ENCODE measurements at regions not wholly inside any gene's neighbourhood (a gene's known extent, or its start where the extent isn't known, plus 50 kb on each side); places are given as distances from the start of the nearest gene placed in this dataset.

DNA sequence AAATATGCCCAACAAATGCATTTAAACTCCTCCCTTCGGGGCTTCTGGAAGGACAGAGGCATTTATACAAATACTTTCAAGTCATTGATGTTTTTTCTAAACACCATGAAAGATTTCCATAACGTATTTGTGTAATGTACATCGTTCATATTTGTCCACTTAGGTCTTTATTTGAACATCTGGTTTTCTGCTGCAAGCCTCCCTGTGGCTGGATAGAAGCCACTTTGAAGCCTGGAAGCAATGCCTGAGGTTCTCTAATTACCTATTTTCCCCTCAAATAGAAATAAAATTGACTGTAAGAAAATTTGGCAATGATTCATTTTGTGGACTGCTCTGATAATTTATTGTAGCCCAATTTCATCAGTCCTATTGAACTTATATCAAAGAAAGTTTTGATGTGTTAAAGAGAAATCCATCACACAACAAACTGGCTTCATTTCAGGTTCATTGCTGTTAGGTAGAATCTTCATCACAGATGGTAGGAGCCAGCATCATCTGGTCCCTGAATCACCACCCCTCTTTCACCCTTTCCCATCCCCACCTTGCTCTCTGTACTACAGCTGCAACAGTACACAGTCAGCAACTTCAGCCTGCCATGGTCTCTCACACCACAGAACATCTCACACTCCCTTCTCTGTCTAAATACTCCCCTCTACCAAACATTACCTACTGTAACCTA lies 186.0 kb upstream of the MGMT start:
- H3K4ac ChIP-seq (ENCODE audit: low read length), result no peak overlapping the region
- H4K8ac ChIP-seq (ENCODE audit: low read depth, low read length), result no peak overlapping the region
- no peak for DNase-seq (ENCODE audit: low spot score)
- no peak overlapping the region for H2AFZ ChIP-seq (ENCODE audit: low read length)
- no peak overlapping the region for H3K4me3 ChIP-seq (ENCODE audit: low read length in 2 of 2)
- H3K14ac ChIP-seq (ENCODE audit: low read length), result no peak overlapping the region
- H3K4me1 ChIP-seq (ENCODE audit: control insufficient read depth in 2 of 2, insufficient read depth in 1 of 2, low read depth in 1 of 2, low read length in 2 of 2), result no peaks in the 10 kb centered on the region
- H3K9ac ChIP-seq (ENCODE audit: low read depth, low read length, poor library complexity), result no peak overlapping the region
- H3K79me1 ChIP-seq (ENCODE audit: low read depth, low read length), result no peaks in the 10 kb centered on the region
- no peak overlapping the region for H3K4me2 ChIP-seq (ENCODE audit: insufficient read depth, low read length, poor library complexity, severe bottlenecking)
- H3K27me3 ChIP-seq (ENCODE audit: control insufficient read depth in 3 of 3, insufficient read depth in 3 of 3, low read depth in 1 of 3, low read length in 3 of 3), result no peaks in the 10 kb centered on the region
- H3K23ac ChIP-seq (ENCODE audit: low read depth, low read length, poor library complexity), result no peak overlapping the region
- H2BK12ac ChIP-seq (ENCODE audit: low read length), result no peak overlapping the region
- no peak overlapping the region for H2BK15ac ChIP-seq (ENCODE audit: low read length)
- H2BK120ac ChIP-seq (ENCODE audit: low read depth, low read length), result no peak overlapping the region
- no peak overlapping the region for H3K27ac ChIP-seq (replicated peaks; ENCODE audit: low read length)
- H3K18ac ChIP-seq (ENCODE audit: low read length), result no peak overlapping the region
- H2AK5ac ChIP-seq (ENCODE audit: low read depth, low read length), result no peak overlapping the region
- WGBS, 2 donors (ENCODE audit: extremely low coverage in 2 of 2, insufficient read length in 2 of 2, insufficient replicate concordance in 1 of 2), result no CpG with 5 or more reads among the region's 3 CpGs
- no peaks in the 10 kb centered on the region for H3K36me3 ChIP-seq (replicated peaks in 1 of 2; ENCODE audit: control insufficient read depth in 2 of 2, insufficient read depth in 2 of 2, low read length in 2 of 2)
- H4K91ac ChIP-seq (ENCODE audit: low read depth, low read length, poor library complexity), result no peak overlapping the region
- H3K9me3 ChIP-seq (replicated peaks in 1 of 2; ENCODE audit: control insufficient read depth in 2 of 2, insufficient read depth in 1 of 2, low read depth in 1 of 2, low read length in 2 of 2), result peaks cover 0 to 2% of the 10 kb centered on the region in 2 donors
- no peak overlapping the region for H2BK5ac ChIP-seq (ENCODE audit: low read length)

DNA sequence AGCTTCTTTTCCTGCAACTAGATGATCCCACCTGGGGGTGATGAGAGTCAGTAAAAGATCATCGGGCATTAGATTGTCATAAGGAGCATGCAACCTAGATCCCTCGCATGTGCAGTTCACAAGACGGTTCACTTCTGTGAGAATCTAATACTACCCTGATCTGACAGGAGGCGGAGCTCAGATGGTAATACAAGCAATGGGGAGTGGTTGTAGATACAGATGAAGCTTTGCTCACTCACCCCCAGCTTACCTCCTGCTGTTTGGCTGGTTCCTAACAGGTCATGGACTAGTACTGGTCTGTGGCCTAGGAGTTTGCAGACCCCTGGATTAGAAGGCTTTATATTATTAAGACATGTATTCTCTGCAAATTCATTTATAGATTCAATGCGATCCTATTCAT lies 181.6 kb upstream of the MGMT start:
- Histone ChIP-seq H3K9ac (ENCODE audit: low read depth, low read length, poor library complexity) (no peak overlapping the region), H3K27me3 (ENCODE audit: control insufficient read depth in 3 of 3, insufficient read depth in 3 of 3, low read depth in 1 of 3, low read length in 3 of 3) (no peaks in the 10 kb centered on the region), H3K23ac (ENCODE audit: low read depth, low read length, poor library complexity) (no peak overlapping the region), H3K18ac (ENCODE audit: low read length) (no peak overlapping the region), H2BK120ac (ENCODE audit: low read depth, low read length) (no peak overlapping the region), H3K4me1 (ENCODE audit: control insufficient read depth in 2 of 2, insufficient read depth in 1 of 2, low read depth in 1 of 2, low read length in 2 of 2) (peaks cover 0 to 3% of the 10 kb centered on the region in 2 donors), H3K79me1 (ENCODE audit: low read depth, low read length) (peaks cover 2% of the 10 kb centered on the region), H3K14ac (ENCODE audit: low read length) (no peak overlapping the region), H3K36me3 (replicated peaks in 1 of 2; ENCODE audit: control insufficient read depth in 2 of 2, insufficient read depth in 2 of 2, low read length in 2 of 2) (no peaks in the 10 kb centered on the region), H2AK5ac (ENCODE audit: low read depth, low read length) (no peak overlapping the region), H4K8ac (ENCODE audit: low read depth, low read length) (no peak overlapping the region), H3K27ac (replicated peaks; ENCODE audit: low read length) (no peak overlapping the region), H3K9me3 (replicated peaks in 1 of 2; ENCODE audit: control insufficient read depth in 2 of 2, insufficient read depth in 1 of 2, low read depth in 1 of 2, low read length in 2 of 2) (peaks cover 0 to 2% of the 10 kb centered on the region in 2 donors), H3K4ac (ENCODE audit: low read length) (no peak overlapping the region), H4K91ac (ENCODE audit: low read depth, low read length, poor library complexity) (no peak overlapping the region), H2BK15ac (ENCODE audit: low read length) (no peak overlapping the region), H3K4me3 (ENCODE audit: low read length in 2 of 2) (no peak overlapping the region), H2AFZ (ENCODE audit: low read length) (no peak overlapping the region), H2BK12ac (ENCODE audit: low read length) (no peak overlapping the region), H3K4me2 (ENCODE audit: insufficient read depth, low read length, poor library complexity, severe bottlenecking) (no peak overlapping the region), H2BK5ac (ENCODE audit: low read length) (no peak overlapping the region)
- WGBS, 2 donors (ENCODE audit: extremely low coverage in 2 of 2, insufficient read length in 2 of 2, insufficient replicate concordance in 1 of 2), result no CpG with 5 or more reads among the region's 5 CpGs
- no peak for DNase-seq (ENCODE audit: low spot score)

DNA sequence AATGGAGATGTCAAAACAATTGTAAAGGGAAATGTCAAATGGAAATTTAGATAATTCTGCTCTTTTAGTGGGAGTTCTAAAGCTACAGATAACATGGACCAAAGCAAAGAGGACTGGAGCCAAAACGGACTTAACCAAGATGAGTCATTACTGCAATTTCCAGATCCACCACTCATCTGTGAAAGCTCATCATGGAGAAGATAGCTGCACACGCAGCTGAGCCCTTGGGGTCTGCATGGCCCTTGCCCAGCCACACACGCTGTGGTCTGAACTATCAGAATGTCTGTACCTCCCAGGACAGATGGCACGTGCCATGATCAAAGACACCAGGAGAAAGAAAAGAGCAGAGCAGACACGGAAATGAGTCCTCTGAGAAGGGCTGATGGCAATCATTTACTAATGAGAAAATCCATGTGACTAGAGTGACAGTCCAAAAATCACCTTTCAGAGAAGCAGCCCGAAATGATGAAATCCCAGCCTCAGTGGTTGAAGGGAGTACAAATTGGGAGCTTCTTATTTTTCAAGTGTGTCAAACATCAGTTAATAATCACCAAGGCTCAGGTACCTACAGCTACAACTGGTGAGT lies 177.9 kb upstream of the MGMT start:
- H3K9me3 ChIP-seq (replicated peaks in 1 of 2; ENCODE audit: control insufficient read depth in 2 of 2, insufficient read depth in 1 of 2, low read depth in 1 of 2, low read length in 2 of 2), result peaks cover 0 to 2% of the 10 kb centered on the region in 2 donors
- H2BK5ac ChIP-seq (ENCODE audit: low read length), result no peak overlapping the region
- no peak overlapping the region for H3K4ac ChIP-seq (ENCODE audit: low read length)
- H3K23ac ChIP-seq (ENCODE audit: low read depth, low read length, poor library complexity), result no peak overlapping the region
- H3K27me3 ChIP-seq (ENCODE audit: control insufficient read depth in 3 of 3, insufficient read depth in 3 of 3, low read depth in 1 of 3, low read length in 3 of 3), result no peaks in the 10 kb centered on the region
- H2BK15ac ChIP-seq (ENCODE audit: low read length), result no peak overlapping the region
- no peak overlapping the region for H4K8ac ChIP-seq (ENCODE audit: low read depth, low read length)
- H2BK12ac ChIP-seq (ENCODE audit: low read length), result no peak overlapping the region
- no peak overlapping the region for H3K27ac ChIP-seq (replicated peaks; ENCODE audit: low read length)
- no peak overlapping the region for H3K14ac ChIP-seq (ENCODE audit: low read length)
- H3K4me2 ChIP-seq (ENCODE audit: insufficient read depth, low read length, poor library complexity, severe bottlenecking), result no peak overlapping the region
- no peak overlapping the region for H3K9ac ChIP-seq (ENCODE audit: low read depth, low read length, poor library complexity)
- no peak overlapping the region for H2AFZ ChIP-seq (ENCODE audit: low read length)
- no peak overlapping the region for H3K4me3 ChIP-seq (ENCODE audit: low read length in 2 of 2)
- H3K4me1 ChIP-seq (ENCODE audit: control insufficient read depth in 2 of 2, insufficient read depth in 1 of 2, low read depth in 1 of 2, low read length in 2 of 2), result peaks cover 0 to 3% of the 10 kb centered on the region in 2 donors
- H3K18ac ChIP-seq (ENCODE audit: low read length), result no peak overlapping the region
- H2AK5ac ChIP-seq (ENCODE audit: low read depth, low read length), result no peak overlapping the region
- WGBS, 2 donors (ENCODE audit: extremely low coverage in 2 of 2, insufficient read length in 2 of 2, insufficient replicate concordance in 1 of 2), result no CpG with 5 or more reads among the region's 6 CpGs
- H2BK120ac ChIP-seq (ENCODE audit: low read depth, low read length), result no peak overlapping the region
- no peaks in the 10 kb centered on the region for H3K36me3 ChIP-seq (replicated peaks in 1 of 2; ENCODE audit: control insufficient read depth in 2 of 2, insufficient read depth in 2 of 2, low read length in 2 of 2)
- H3K79me1 ChIP-seq (ENCODE audit: low read depth, low read length), result peaks cover 2% of the 10 kb centered on the region
- H4K91ac ChIP-seq (ENCODE audit: low read depth, low read length, poor library complexity), result no peak overlapping the region
- DNase-seq (ENCODE audit: low spot score), result no peak

DNA sequence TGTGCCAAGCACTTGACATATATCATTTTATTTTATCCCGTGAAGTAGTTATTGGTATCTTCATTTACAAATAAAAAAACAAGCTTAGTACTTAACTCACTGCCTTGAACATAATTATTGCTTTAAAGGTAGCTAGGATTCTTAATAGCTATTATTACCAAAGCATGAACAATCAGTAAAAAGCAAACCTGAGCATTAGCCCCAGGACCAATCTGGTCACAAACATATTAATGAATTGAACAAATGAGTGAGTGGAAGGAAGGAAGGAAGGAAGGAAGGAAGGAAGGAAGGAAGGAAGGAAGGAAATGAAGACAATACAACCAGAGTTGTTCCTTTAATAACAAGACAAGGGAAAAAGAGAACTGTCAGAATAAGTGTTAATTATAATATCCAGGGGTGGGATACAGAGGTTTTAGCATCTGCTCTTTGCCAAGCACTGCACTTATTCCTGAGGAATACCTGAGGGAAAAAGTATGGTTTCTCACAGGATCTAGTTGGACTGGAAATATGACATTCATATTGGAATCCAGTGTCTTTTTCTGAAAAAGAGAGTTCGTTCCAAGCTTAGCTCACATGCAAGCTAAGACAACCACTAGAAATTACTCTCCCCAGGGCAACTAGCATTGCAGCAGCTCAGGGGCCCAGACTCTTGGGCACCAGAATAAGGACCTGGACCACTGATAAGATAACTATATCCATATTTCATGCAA lies 172.9 kb upstream of the MGMT start:
- no peak for DNase-seq (ENCODE audit: low spot score)
- H2AFZ ChIP-seq (ENCODE audit: low read length), result no peak overlapping the region
- no peak overlapping the region for H3K18ac ChIP-seq (ENCODE audit: low read length)
- peaks cover 0 to 2% of the 10 kb centered on the region in 2 donors for H3K4me1 ChIP-seq (ENCODE audit: control insufficient read depth in 2 of 2, insufficient read depth in 1 of 2, low read depth in 1 of 2, low read length in 2 of 2)
- no peak overlapping the region for H3K4me2 ChIP-seq (ENCODE audit: insufficient read depth, low read length, poor library complexity, severe bottlenecking)
- no peak overlapping the region for H4K8ac ChIP-seq (ENCODE audit: low read depth, low read length)
- no peak overlapping the region for H3K14ac ChIP-seq (ENCODE audit: low read length)
- H2BK5ac ChIP-seq (ENCODE audit: low read length), result no peak overlapping the region
- no peak overlapping the region for H4K91ac ChIP-seq (ENCODE audit: low read depth, low read length, poor library complexity)
- no CpG with 5 or more reads among the region's 2 CpGs for WGBS, 2 donors (ENCODE audit: extremely low coverage in 2 of 2, insufficient read length in 2 of 2, insufficient replicate concordance in 1 of 2)
- H3K79me1 ChIP-seq (ENCODE audit: low read depth, low read length), result no peaks in the 10 kb centered on the region
- H2AK5ac ChIP-seq (ENCODE audit: low read depth, low read length), result no peak overlapping the region
- no peak overlapping the region for H3K23ac ChIP-seq (ENCODE audit: low read depth, low read length, poor library complexity)
- H2BK15ac ChIP-seq (ENCODE audit: low read length), result no peak overlapping the region
- H2BK12ac ChIP-seq (ENCODE audit: low read length), result no peak overlapping the region
- no peaks in the 10 kb centered on the region for H3K27me3 ChIP-seq (ENCODE audit: control insufficient read depth in 3 of 3, insufficient read depth in 3 of 3, low read depth in 1 of 3, low read length in 3 of 3)
- no peak overlapping the region for H3K4ac ChIP-seq (ENCODE audit: low read length)
- H3K9ac ChIP-seq (ENCODE audit: low read depth, low read length, poor library complexity), result no peak overlapping the region
- H3K27ac ChIP-seq (replicated peaks; ENCODE audit: low read length), result no peak overlapping the region
- no peak overlapping the region for H3K4me3 ChIP-seq (ENCODE audit: low read length in 2 of 2)
- H3K36me3 ChIP-seq (replicated peaks in 1 of 2; ENCODE audit: control insufficient read depth in 2 of 2, insufficient read depth in 2 of 2, low read length in 2 of 2), result no peaks in the 10 kb centered on the region
- no peak overlapping the region for H2BK120ac ChIP-seq (ENCODE audit: low read depth, low read length)
- H3K9me3 ChIP-seq (replicated peaks in 1 of 2; ENCODE audit: control insufficient read depth in 2 of 2, insufficient read depth in 1 of 2, low read depth in 1 of 2, low read length in 2 of 2), result no peaks in the 10 kb centered on the region

Measured in neuronal stem cell (in vitro differentiated cells).